GM12875 (cell line): ENCODE measurements at regions not wholly inside any gene's neighbourhood (a gene's known extent, or its start where the extent isn't known, plus 50 kb on each side); places are given as distances from the start of the nearest gene placed in this dataset.
"Not testable (repeated sequence)": the region's sequence is repeated elsewhere in the genome, so short reads cannot be mapped to it uniquely, and the experiment has no call there.

ENCODE experiments used
- H3K4me3 ChIP-seq: one replicate; pipeline ENCODE4 v1.5.1; 2011; ENCODE audit warnings: low read depth, low read length, control low read depth
- TF ChIP-seq, protein P1 (sequence below): IDR thresholded peaks from 2 replicates; pipeline ENCODE4 v1.5.1; 2011; ENCODE audit warnings: low read depth, mild to moderate bottlenecking, control low read depth, inconsistent platforms, low read length, moderate library complexity, borderline replicate concordance; ENCODE audit not compliant: insufficient read depth

DNA sequence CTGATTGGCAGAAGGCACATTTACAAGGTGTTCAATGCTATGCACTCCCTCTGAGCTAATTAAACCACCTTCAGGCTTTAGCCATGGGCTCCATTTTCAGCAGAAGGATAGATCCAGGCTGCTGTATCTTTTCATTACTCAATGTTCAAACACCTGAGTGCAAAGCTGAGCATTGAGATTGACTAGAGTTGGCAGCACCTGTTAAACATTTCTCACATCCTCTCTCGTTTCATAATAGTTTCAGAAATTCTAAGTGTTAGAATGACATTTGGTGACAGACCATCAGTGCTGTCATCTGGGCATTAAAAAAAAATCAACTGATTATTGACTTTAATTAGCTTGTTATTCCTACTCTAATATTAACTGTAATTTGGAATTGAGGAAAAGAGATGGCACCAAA, 187.1 kb upstream of the SEMA3E start:
- TF ChIP-seq, protein P1, sequence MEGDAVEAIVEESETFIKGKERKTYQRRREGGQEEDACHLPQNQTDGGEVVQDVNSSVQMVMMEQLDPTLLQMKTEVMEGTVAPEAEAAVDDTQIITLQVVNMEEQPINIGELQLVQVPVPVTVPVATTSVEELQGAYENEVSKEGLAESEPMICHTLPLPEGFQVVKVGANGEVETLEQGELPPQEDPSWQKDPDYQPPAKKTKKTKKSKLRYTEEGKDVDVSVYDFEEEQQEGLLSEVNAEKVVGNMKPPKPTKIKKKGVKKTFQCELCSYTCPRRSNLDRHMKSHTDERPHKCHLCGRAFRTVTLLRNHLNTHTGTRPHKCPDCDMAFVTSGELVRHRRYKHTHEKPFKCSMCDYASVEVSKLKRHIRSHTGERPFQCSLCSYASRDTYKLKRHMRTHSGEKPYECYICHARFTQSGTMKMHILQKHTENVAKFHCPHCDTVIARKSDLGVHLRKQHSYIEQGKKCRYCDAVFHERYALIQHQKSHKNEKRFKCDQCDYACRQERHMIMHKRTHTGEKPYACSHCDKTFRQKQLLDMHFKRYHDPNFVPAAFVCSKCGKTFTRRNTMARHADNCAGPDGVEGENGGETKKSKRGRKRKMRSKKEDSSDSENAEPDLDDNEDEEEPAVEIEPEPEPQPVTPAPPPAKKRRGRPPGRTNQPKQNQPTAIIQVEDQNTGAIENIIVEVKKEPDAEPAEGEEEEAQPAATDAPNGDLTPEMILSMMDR: no peak

GRCh38 chr7:83835424-83835823, 186.5 kb upstream of the SEMA3E start:
- TF ChIP-seq, protein P1: no peak
- no peak overlapping the region for H3K4me3 ChIP-seq

More for the DNA sequence above, 187.1 kb upstream of the SEMA3E start:
- H3K4me3 ChIP-seq: no peak overlapping the region

DNA sequence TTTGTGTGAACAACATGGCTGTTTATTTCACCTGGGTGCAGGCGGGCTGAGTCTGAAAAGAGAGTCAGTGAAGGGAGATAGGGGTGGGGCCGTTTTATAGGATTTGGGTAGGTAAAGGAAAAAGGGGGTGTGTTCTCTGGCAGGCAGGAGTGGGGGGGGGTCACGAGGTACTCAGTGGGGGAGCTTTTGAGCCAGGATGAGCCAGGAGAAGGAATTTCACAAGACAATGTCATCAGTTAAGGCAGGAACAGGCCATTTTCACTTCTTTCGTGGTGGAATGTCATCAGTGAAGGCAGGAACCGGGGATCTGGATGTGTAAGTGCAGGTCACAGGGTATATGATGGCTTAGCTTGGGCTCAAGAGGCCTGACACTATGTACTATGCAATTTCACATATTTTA, 184.8 kb upstream of the SEMA3E start:
- H3K4me3 ChIP-seq: not testable (repeated sequence)

- H3K4me3 ChIP-seq: no peak overlapping the region
Measured at GRCh38 chr7:83832009-83832408, 183.1 kb upstream of the SEMA3E start.

DNA sequence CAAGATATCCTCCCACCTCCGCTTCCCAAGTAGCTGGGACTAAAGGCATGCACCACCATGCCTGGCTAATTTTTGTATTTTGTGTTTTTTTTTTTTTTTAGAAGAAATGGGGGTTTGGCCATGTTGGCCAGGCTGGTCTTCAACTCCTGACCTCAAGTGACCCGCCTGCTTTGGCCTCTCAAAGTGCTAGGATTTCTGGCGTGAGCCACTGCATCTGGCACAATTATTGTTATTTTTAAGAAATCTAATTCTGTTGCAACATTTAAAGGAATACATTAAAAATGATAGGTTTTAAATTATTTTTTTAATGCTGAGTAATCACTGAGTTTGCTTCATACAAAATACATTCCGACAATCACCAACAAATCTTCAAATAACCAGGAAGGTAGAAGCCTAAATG, 178.1 kb upstream of the SEMA3E start:
- H3K4me3 ChIP-seq: no peak overlapping the region
- TF ChIP-seq, protein P1: no peak

More at GRCh38 chr7:83832009-83832408, 183.1 kb upstream of the SEMA3E start:
- TF ChIP-seq, protein P1: no peak

- no peak overlapping the region for H3K4me3 ChIP-seq
- TF ChIP-seq, protein P1: no peak
Measured at GRCh38 chr7:83824214-83824613, 175.3 kb upstream of the SEMA3E start.

DNA sequence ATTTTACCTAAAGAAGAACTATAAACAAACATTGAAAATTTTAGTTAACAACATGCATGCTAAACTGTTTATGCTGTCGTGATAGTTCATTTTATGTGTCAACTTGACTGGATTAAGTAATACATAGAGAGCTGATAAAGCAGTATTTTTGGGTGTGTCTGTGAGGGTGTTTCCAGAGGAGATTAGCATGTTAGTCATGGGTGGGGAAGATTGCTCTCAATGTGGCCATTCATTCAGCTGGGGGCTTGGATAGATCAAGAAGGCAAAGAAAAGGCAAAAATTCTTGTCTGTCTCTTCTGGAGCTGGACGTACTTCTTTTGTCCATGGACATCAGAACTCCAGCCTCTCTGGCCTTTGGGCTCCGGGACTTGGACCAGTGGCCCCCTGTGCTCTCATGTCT, 172.9 kb upstream of the SEMA3E start:
- TF ChIP-seq, protein P1: no peak
- H3K4me3 ChIP-seq: no peak overlapping the region

- no peak overlapping the region for H3K4me3 ChIP-seq
- TF ChIP-seq, protein P1: no peak
Measured at GRCh38 chr7:83820641-83821040, 171.7 kb upstream of the SEMA3E start.
